ENCODE measurements at regions not wholly inside any gene's neighbourhood (a gene's known extent, or its start where the extent isn't known, plus 50 kb on each side); places are given as distances from the start of the nearest gene placed in this dataset.
"Not testable (repeated sequence)": the region's sequence is repeated elsewhere in the genome, so short reads cannot be mapped to it uniquely, and the experiment has no call there.

DNA sequence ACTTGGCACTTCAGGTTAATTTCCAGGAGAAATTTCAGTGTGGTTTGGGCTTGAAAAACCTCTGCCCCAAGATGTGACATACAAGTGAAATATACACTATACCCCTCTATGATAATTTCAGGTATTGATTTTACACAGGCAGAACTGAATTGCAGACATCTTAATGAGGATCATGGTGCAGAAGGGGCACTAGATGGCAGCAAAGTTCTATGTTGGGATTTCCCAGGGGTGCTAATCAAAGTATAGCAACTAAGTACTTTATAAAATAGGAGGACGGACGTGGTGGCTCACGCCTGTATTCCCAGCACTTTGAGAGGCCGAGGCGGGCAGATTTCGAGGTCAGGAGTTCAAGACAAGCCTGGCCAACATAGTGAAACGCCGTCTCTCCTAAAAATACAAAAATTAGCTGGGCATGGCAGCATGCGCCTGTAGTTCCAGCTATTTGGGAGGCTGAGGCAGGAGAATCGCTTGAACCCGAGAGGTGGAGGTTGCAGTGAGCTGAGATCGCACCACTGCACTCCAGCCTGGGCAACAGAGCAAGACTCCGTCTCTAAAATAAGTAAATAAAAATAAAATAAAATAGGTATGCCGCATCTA is 555.7 kb downstream of the ETS1 start:
- H3K79me2 ChIP-seq (replicated peaks; ENCODE audit: insufficient read depth, low read length); H3K27me3 ChIP-seq (ENCODE audit: insufficient read depth, low read depth, low read length); H2AFZ ChIP-seq (ENCODE audit: low read depth, low read length); H3K9me3 ChIP-seq (ENCODE audit: low read length); H4K20me1 ChIP-seq (ENCODE audit: insufficient read depth); H3K27ac ChIP-seq (ENCODE audit: low read length); H3K4me3 ChIP-seq (ENCODE audit: low read length); H3K36me3 ChIP-seq (ENCODE audit: insufficient read depth, low read length); H3K9me2 ChIP-seq (ENCODE audit: insufficient read depth, low read length); H3F3A ChIP-seq (ENCODE audit: insufficient read depth, low read length, poor library complexity, severe bottlenecking); H3K9ac ChIP-seq (ENCODE audit: low read length); H3K4me2 ChIP-seq (ENCODE audit: low read length): not testable (repeated sequence)
- TF ChIP-seq SMC3 (conservative IDR thresholded peaks at IDR 0.05; ENCODE audit: poor library complexity), result peak; percentile 91
- TF ChIP-seq, protein P1, sequence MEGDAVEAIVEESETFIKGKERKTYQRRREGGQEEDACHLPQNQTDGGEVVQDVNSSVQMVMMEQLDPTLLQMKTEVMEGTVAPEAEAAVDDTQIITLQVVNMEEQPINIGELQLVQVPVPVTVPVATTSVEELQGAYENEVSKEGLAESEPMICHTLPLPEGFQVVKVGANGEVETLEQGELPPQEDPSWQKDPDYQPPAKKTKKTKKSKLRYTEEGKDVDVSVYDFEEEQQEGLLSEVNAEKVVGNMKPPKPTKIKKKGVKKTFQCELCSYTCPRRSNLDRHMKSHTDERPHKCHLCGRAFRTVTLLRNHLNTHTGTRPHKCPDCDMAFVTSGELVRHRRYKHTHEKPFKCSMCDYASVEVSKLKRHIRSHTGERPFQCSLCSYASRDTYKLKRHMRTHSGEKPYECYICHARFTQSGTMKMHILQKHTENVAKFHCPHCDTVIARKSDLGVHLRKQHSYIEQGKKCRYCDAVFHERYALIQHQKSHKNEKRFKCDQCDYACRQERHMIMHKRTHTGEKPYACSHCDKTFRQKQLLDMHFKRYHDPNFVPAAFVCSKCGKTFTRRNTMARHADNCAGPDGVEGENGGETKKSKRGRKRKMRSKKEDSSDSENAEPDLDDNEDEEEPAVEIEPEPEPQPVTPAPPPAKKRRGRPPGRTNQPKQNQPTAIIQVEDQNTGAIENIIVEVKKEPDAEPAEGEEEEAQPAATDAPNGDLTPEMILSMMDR (IDR thresholded peaks at IDR 0.05; ENCODE audit: poor library complexity, severe bottlenecking), result peak; percentile 92
- peak; percentile 94 for TF ChIP-seq RAD21 (conservative IDR thresholded peaks at IDR 0.05)

DNA sequence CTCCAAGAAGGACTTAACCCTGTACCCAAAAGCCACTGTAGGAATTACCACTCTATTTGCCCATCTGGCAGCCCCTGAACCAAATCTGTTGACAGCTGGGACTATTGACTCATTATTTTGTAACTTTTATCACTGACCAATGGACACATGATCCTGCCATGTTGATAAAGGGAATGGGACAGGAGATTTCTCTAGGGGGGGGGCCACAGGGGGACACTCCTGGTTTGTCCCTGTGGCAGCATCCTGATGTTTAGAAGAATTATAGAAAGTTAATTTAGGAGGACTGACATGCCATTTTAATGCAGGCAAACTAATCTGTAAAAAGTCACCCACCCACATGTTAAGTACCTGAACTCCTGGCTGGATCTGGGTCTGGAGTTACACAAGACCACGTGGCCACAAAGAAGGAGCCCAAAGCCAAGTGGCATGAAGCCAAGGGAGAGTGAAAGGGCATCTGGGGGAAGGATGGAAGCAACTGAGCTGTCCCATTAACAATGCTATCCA is 558.1 kb downstream of the ETS1 start:
- Histone ChIP-seq H3K9me2 (ENCODE audit: insufficient read depth, low read length) (no peaks in the 10 kb centered on the region), H3K4me2 (ENCODE audit: low read length) (no peak overlapping the region), H3K9me3 (ENCODE audit: low read length) (no peaks in the 10 kb centered on the region), H3F3A (ENCODE audit: insufficient read depth, low read length, poor library complexity, severe bottlenecking) (no peaks in the 10 kb centered on the region), H3K4me3 (ENCODE audit: low read length) (no peak overlapping the region), H4K20me1 (ENCODE audit: insufficient read depth) (no peaks in the 10 kb centered on the region), H3K27ac (ENCODE audit: low read length) (no peak overlapping the region), H3K9ac (ENCODE audit: low read length) (no peak overlapping the region), H3K79me2 (replicated peaks; ENCODE audit: insufficient read depth, low read length) (no peaks in the 10 kb centered on the region), H3K27me3 (ENCODE audit: insufficient read depth, low read depth, low read length) (no peaks in the 10 kb centered on the region), H3K36me3 (ENCODE audit: insufficient read depth, low read length) (no peaks in the 10 kb centered on the region), H2AFZ (ENCODE audit: low read depth, low read length) (no peak overlapping the region)
- TF ChIP-seq, protein P2, sequence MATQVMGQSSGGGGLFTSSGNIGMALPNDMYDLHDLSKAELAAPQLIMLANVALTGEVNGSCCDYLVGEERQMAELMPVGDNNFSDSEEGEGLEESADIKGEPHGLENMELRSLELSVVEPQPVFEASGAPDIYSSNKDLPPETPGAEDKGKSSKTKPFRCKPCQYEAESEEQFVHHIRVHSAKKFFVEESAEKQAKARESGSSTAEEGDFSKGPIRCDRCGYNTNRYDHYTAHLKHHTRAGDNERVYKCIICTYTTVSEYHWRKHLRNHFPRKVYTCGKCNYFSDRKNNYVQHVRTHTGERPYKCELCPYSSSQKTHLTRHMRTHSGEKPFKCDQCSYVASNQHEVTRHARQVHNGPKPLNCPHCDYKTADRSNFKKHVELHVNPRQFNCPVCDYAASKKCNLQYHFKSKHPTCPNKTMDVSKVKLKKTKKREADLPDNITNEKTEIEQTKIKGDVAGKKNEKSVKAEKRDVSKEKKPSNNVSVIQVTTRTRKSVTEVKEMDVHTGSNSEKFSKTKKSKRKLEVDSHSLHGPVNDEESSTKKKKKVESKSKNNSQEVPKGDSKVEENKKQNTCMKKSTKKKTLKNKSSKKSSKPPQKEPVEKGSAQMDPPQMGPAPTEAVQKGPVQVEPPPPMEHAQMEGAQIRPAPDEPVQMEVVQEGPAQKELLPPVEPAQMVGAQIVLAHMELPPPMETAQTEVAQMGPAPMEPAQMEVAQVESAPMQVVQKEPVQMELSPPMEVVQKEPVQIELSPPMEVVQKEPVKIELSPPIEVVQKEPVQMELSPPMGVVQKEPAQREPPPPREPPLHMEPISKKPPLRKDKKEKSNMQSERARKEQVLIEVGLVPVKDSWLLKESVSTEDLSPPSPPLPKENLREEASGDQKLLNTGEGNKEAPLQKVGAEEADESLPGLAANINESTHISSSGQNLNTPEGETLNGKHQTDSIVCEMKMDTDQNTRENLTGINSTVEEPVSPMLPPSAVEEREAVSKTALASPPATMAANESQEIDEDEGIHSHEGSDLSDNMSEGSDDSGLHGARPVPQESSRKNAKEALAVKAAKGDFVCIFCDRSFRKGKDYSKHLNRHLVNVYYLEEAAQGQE (IDR thresholded peaks at IDR 0.05; ENCODE audit: borderline replicate concordance), result no peak
- TF ChIP-seq POLR2AphosphoS5 (IDR thresholded peaks at IDR 0.05), result no peak
- no peak for TF ChIP-seq SMC3 (conservative IDR thresholded peaks at IDR 0.05; ENCODE audit: poor library complexity)
- no peak for TF ChIP-seq MXI1 (conservative IDR thresholded peaks at IDR 0.05; ENCODE audit: poor library complexity, severe bottlenecking)
- TF ChIP-seq EZH2 (IDR thresholded peaks at IDR 0.05; ENCODE audit: borderline replicate concordance, insufficient read depth, low read length, poor library complexity, severe bottlenecking), result no peak

DNA sequence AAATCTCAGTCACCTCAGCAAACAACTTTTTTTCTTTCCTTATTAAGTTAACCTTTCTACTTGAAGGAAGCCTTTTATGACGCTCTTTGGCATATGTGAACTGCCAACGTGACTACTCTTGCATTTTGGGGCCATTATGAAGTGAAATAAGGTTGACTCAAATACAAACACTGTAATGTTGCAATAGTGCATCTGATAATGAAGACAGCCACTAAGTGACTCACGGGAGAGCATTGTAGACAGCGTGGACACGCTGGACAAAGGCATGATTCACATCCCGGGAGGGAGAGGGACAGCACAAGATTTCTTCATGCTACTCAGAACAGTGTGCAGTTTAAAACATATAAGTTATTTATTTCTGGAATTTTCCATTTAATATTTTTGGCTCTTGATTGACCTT is 560.8 kb downstream of the ETS1 start:
- H4K20me1 ChIP-seq (ENCODE audit: insufficient read depth), result no peaks in the 10 kb centered on the region
- no peaks in the 10 kb centered on the region for H3K27me3 ChIP-seq (ENCODE audit: insufficient read depth, low read depth, low read length)
- H3F3A ChIP-seq (ENCODE audit: insufficient read depth, low read length, poor library complexity, severe bottlenecking), result no peaks in the 10 kb centered on the region
- no peaks in the 10 kb centered on the region for H3K36me3 ChIP-seq (ENCODE audit: insufficient read depth, low read length)
- no peak overlapping the region for H2AFZ ChIP-seq (ENCODE audit: low read depth, low read length)
- H3K9me2 ChIP-seq (ENCODE audit: insufficient read depth, low read length), result no peaks in the 10 kb centered on the region
- no peaks in the 10 kb centered on the region for H3K79me2 ChIP-seq (replicated peaks; ENCODE audit: insufficient read depth, low read length)
- no peak overlapping the region for H3K4me2 ChIP-seq (ENCODE audit: low read length)
- H3K9me3 ChIP-seq (ENCODE audit: low read length), result no peaks in the 10 kb centered on the region
- H3K27ac ChIP-seq (ENCODE audit: low read length), result no peak overlapping the region
- no peak overlapping the region for H3K4me3 ChIP-seq (ENCODE audit: low read length)
- H3K9ac ChIP-seq (ENCODE audit: low read length), result no peak overlapping the region
- TF ChIP-seq EP300 (conservative IDR thresholded peaks at IDR 0.05; ENCODE audit: poor library complexity, severe bottlenecking) (no peak), TAF1 (IDR thresholded peaks at IDR 0.05; ENCODE audit: low read depth) (no peak), RAD21 (conservative IDR thresholded peaks at IDR 0.05) (no peak), MXI1 (conservative IDR thresholded peaks at IDR 0.05; ENCODE audit: poor library complexity, severe bottlenecking) (no peak), POLR2AphosphoS5 (IDR thresholded peaks at IDR 0.05) (no peak), SMC3 (conservative IDR thresholded peaks at IDR 0.05; ENCODE audit: poor library complexity) (no peak), EZH2 (IDR thresholded peaks at IDR 0.05; ENCODE audit: borderline replicate concordance, insufficient read depth, low read length, poor library complexity, severe bottlenecking) (no peak)
- TF ChIP-seq, protein P1 (IDR thresholded peaks at IDR 0.05; ENCODE audit: poor library complexity, severe bottlenecking), result no peak
- TF ChIP-seq, protein P2 (IDR thresholded peaks at IDR 0.05; ENCODE audit: borderline replicate concordance), result no peak
